ENCODE measurements at regions not wholly inside any gene's neighbourhood (a gene's known extent, or its start where the extent isn't known, plus 50 kb on each side); places are given as distances from the start of the nearest gene placed in this dataset.

DNA sequence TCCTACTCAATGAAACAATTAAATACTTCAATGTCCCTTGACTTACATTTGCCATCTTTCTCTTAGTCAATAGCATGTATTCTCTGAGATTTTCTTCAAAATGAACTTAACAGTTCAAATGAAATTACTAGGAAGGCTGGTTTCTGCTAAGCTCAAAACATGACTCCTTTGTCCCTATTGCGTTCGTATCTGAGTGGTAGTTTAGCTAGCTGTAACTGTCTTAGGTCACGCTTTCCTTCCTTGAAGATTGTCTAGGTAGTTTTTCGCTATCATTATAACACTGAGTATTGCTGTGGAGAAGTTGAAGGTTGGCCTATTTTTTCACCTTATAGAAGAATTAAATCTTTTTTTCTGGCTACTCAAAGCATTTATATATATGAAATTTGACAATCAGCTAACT is 1535.2 kb downstream of the PLA2G4A start:
- Histone ChIP-seq H3K27me3 (ENCODE audit: insufficient read depth, low read depth, low read length) (no peaks in the 10 kb centered on the region), H3F3A (ENCODE audit: insufficient read depth, low read length, poor library complexity, severe bottlenecking) (no peaks in the 10 kb centered on the region), H3K36me3 (ENCODE audit: insufficient read depth, low read length) (no peaks in the 10 kb centered on the region), H2AFZ (ENCODE audit: low read depth, low read length) (no peak overlapping the region), H3K4me2 (ENCODE audit: low read length) (no peak overlapping the region), H3K9ac (ENCODE audit: low read length) (no peak overlapping the region), H4K20me1 (ENCODE audit: insufficient read depth) (no peaks in the 10 kb centered on the region), H3K79me2 (replicated peaks; ENCODE audit: insufficient read depth, low read length) (no peaks in the 10 kb centered on the region), H3K4me3 (ENCODE audit: low read length) (no peak overlapping the region), H3K9me2 (ENCODE audit: insufficient read depth, low read length) (no peaks in the 10 kb centered on the region), H3K27ac (ENCODE audit: low read length) (no peak overlapping the region), H3K9me3 (ENCODE audit: low read length) (no peaks in the 10 kb centered on the region)
- no peak for TF ChIP-seq RAD21 (conservative IDR thresholded peaks at IDR 0.05)
- TF ChIP-seq TAF1 (IDR thresholded peaks at IDR 0.05; ENCODE audit: low read depth), result no peak
- TF ChIP-seq, protein P1, sequence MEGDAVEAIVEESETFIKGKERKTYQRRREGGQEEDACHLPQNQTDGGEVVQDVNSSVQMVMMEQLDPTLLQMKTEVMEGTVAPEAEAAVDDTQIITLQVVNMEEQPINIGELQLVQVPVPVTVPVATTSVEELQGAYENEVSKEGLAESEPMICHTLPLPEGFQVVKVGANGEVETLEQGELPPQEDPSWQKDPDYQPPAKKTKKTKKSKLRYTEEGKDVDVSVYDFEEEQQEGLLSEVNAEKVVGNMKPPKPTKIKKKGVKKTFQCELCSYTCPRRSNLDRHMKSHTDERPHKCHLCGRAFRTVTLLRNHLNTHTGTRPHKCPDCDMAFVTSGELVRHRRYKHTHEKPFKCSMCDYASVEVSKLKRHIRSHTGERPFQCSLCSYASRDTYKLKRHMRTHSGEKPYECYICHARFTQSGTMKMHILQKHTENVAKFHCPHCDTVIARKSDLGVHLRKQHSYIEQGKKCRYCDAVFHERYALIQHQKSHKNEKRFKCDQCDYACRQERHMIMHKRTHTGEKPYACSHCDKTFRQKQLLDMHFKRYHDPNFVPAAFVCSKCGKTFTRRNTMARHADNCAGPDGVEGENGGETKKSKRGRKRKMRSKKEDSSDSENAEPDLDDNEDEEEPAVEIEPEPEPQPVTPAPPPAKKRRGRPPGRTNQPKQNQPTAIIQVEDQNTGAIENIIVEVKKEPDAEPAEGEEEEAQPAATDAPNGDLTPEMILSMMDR (IDR thresholded peaks at IDR 0.05; ENCODE audit: poor library complexity, severe bottlenecking), result no peak
- TF ChIP-seq, protein P2, sequence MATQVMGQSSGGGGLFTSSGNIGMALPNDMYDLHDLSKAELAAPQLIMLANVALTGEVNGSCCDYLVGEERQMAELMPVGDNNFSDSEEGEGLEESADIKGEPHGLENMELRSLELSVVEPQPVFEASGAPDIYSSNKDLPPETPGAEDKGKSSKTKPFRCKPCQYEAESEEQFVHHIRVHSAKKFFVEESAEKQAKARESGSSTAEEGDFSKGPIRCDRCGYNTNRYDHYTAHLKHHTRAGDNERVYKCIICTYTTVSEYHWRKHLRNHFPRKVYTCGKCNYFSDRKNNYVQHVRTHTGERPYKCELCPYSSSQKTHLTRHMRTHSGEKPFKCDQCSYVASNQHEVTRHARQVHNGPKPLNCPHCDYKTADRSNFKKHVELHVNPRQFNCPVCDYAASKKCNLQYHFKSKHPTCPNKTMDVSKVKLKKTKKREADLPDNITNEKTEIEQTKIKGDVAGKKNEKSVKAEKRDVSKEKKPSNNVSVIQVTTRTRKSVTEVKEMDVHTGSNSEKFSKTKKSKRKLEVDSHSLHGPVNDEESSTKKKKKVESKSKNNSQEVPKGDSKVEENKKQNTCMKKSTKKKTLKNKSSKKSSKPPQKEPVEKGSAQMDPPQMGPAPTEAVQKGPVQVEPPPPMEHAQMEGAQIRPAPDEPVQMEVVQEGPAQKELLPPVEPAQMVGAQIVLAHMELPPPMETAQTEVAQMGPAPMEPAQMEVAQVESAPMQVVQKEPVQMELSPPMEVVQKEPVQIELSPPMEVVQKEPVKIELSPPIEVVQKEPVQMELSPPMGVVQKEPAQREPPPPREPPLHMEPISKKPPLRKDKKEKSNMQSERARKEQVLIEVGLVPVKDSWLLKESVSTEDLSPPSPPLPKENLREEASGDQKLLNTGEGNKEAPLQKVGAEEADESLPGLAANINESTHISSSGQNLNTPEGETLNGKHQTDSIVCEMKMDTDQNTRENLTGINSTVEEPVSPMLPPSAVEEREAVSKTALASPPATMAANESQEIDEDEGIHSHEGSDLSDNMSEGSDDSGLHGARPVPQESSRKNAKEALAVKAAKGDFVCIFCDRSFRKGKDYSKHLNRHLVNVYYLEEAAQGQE (IDR thresholded peaks at IDR 0.05; ENCODE audit: borderline replicate concordance), result no peak
- TF ChIP-seq EZH2 (IDR thresholded peaks at IDR 0.05; ENCODE audit: borderline replicate concordance, insufficient read depth, low read length, poor library complexity, severe bottlenecking), result no peak
- no peak for TF ChIP-seq MXI1 (conservative IDR thresholded peaks at IDR 0.05; ENCODE audit: poor library complexity, severe bottlenecking)
- no peak for TF ChIP-seq POLR2AphosphoS5 (IDR thresholded peaks at IDR 0.05)
- no peak for TF ChIP-seq SMC3 (conservative IDR thresholded peaks at IDR 0.05; ENCODE audit: poor library complexity)
- no peak for TF ChIP-seq EP300 (conservative IDR thresholded peaks at IDR 0.05; ENCODE audit: poor library complexity, severe bottlenecking)

DNA sequence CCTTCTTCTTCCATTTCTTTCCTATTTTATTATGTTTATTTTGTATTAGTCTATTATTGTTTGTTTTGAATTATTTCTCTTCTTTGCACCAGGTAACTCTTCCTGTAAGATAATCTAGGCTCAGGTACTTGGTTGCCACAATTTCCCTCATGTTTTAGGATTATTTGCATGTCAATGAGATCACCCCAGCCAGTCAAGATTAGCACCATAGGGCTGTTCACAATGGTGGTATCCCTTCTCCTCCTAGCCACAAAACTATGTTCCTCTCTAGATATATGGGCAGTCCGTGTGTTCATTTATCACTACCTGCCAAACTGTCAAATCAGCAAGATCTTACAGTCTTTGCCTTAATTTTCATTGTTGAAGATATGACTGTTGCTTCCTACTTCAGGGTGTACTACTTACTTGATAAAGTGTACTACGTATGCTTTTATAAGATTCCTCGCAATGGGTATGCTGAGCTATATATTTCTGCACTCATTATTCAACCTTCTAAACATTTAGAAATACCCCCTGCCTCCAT is 1536.2 kb downstream of the PLA2G4A start:
- H3K9ac ChIP-seq (ENCODE audit: low read length), result no peak overlapping the region
- H3K27ac ChIP-seq (ENCODE audit: low read length), result no peak overlapping the region
- H3F3A ChIP-seq (ENCODE audit: insufficient read depth, low read length, poor library complexity, severe bottlenecking), result no peaks in the 10 kb centered on the region
- H3K79me2 ChIP-seq (replicated peaks; ENCODE audit: insufficient read depth, low read length), result no peaks in the 10 kb centered on the region
- H3K4me3 ChIP-seq (ENCODE audit: low read length), result no peak overlapping the region
- no peaks in the 10 kb centered on the region for H4K20me1 ChIP-seq (ENCODE audit: insufficient read depth)
- H3K36me3 ChIP-seq (ENCODE audit: insufficient read depth, low read length), result no peaks in the 10 kb centered on the region
- H2AFZ ChIP-seq (ENCODE audit: low read depth, low read length), result no peak overlapping the region
- H3K9me3 ChIP-seq (ENCODE audit: low read length), result no peaks in the 10 kb centered on the region
- TF ChIP-seq, protein P2 (IDR thresholded peaks at IDR 0.05; ENCODE audit: borderline replicate concordance), result no peak
- no peak for TF ChIP-seq EZH2 (IDR thresholded peaks at IDR 0.05; ENCODE audit: borderline replicate concordance, insufficient read depth, low read length, poor library complexity, severe bottlenecking)
- TF ChIP-seq POLR2AphosphoS5 (IDR thresholded peaks at IDR 0.05), result no peak
- TF ChIP-seq, protein P1 (IDR thresholded peaks at IDR 0.05; ENCODE audit: poor library complexity, severe bottlenecking), result no peak
- TF ChIP-seq TAF1 (IDR thresholded peaks at IDR 0.05; ENCODE audit: low read depth), result no peak
- no peak for TF ChIP-seq SMC3 (conservative IDR thresholded peaks at IDR 0.05; ENCODE audit: poor library complexity)
- TF ChIP-seq RAD21 (conservative IDR thresholded peaks at IDR 0.05), result no peak
- no peak for TF ChIP-seq EP300 (conservative IDR thresholded peaks at IDR 0.05; ENCODE audit: poor library complexity, severe bottlenecking)
- TF ChIP-seq MXI1 (conservative IDR thresholded peaks at IDR 0.05; ENCODE audit: poor library complexity, severe bottlenecking), result no peak
- H3K27me3 ChIP-seq (ENCODE audit: insufficient read depth, low read depth, low read length), result no peaks in the 10 kb centered on the region
- no peaks in the 10 kb centered on the region for H3K9me2 ChIP-seq (ENCODE audit: insufficient read depth, low read length)
- H3K4me2 ChIP-seq (ENCODE audit: low read length), result no peak overlapping the region
